Astrocyte (in vitro differentiated cells and primary cell): ENCODE measurements at regions not wholly inside any gene's neighbourhood (a gene's known extent, or its start where the extent isn't known, plus 50 kb on each side); places are given as distances from the start of the nearest gene placed in this dataset.

ENCODE experiments used
- CTCF ChIP-seq: IDR thresholded peaks from 2 replicates; pipeline ENCODE4 v1.5.1; 2011; ENCODE audit warnings: low read depth, mild to moderate bottlenecking, inconsistent platforms, low read length, moderate library complexity; ENCODE audit not compliant: insufficient read depth
- EZH2 ChIP-seq: IDR thresholded peaks from 2 replicates; pipeline ENCODE4 v1.6.1; 2012; ENCODE audit warnings: mild to moderate bottlenecking, low read length, inconsistent platforms; ENCODE audit not compliant: insufficient read depth

GRCh38 chr14:29039171-29039570, 272.6 kb downstream of the FOXG1 start:
- TF ChIP-seq CTCF, result no peak
- no peak for TF ChIP-seq EZH2
